Kidney (tissue), 13 donors: ENCODE measurements at regions not wholly inside any gene's neighbourhood (a gene's known extent, or its start where the extent isn't known, plus 50 kb on each side); places are given as distances from the start of the nearest gene placed in this dataset.

Experiments
- DNase-seq, 5 donors: peaks; one replicate each; pipeline ENCODE4 v3.0.0-alpha.2; 2013 to 2020
- FAIRE-seq: peaks from 2 replicates; lab custom pipeline; 2012; peaks lifted over from hg19 to GRCh38; lab: Jason Lieb, UNC
- H3K27ac ChIP-seq, 2 donors: one replicate each; pipeline ENCODE4 v1.7.0; 2013; ENCODE audit warnings: low read depth in 2 of 2, low read length in 2 of 2, inconsistent platforms in 1 of 2
- H3K27me3 ChIP-seq: one replicate; pipeline ENCODE4 v1.7.1; 2013; ENCODE audit warnings: low read length, inconsistent platforms; ENCODE audit not compliant: control insufficient read depth, insufficient read depth
- H3K36me3 ChIP-seq, 3 donors: one replicate each; pipeline versions ENCODE4 v1.7.0 to v1.7.1; 2013; ENCODE audit warnings: low read length in 3 of 3, control low read depth in 1 of 3, inconsistent platforms in 1 of 3; ENCODE audit not compliant: insufficient read depth in 3 of 3, control insufficient read depth in 2 of 3
- H3K4me1 ChIP-seq, 3 donors: one replicate each; pipeline versions ENCODE4 v1.7.0 to v1.7.1; 2013; ENCODE audit warnings: low read length in 3 of 3, inconsistent platforms in 1 of 3, low read depth in 1 of 3; ENCODE audit not compliant: control insufficient read depth in 2 of 3, insufficient read depth in 2 of 3
- H3K4me3 ChIP-seq, 3 donors: one replicate each; pipeline versions ENCODE4 v1.7.0 to v1.8.1; 2013; ENCODE audit warnings: low read length in 3 of 3, control low read depth in 1 of 3, inconsistent platforms in 1 of 3
- H3K9ac ChIP-seq, 3 donors: one replicate each; pipeline versions ENCODE4 v1.7.0 to v1.7.1; 2013; ENCODE audit warnings: low read length in 3 of 3, control low read depth in 1 of 3, inconsistent platforms in 1 of 3
- H3K9me3 ChIP-seq, 3 donors: one replicate each; pipeline versions ENCODE4 v1.7.0 to v1.7.1; 2013; ENCODE audit warnings: low read length in 3 of 3, control low read depth in 1 of 3, inconsistent platforms in 1 of 3; ENCODE audit not compliant: control insufficient read depth in 2 of 3, insufficient read depth in 1 of 3
- CTCF ChIP-seq: IDR thresholded peaks from 3 replicates; pipeline ENCODE4 v1.5.1; 2012; ENCODE audit warnings: mild to moderate bottlenecking, moderate library complexity, borderline replicate concordance; ENCODE audit not compliant: insufficient read depth; ENCODE audit errors: extremely low read depth
- intact Hi-C: fragments of 100-400 bp; cut with DNase I; formaldehyde crosslinking; loops from one replicate; pipeline ENCODE4 v1.11.1; 2022
- donor health status: control.
- donor health status: control.
- donor health status: control.
- donor health status: control.
- donor health status: control.
- donor health status: DM: yes; HTN: yes; CAD: no.
- donor health status: Normal renal cell carcinoma (clear cell type).

DNA sequence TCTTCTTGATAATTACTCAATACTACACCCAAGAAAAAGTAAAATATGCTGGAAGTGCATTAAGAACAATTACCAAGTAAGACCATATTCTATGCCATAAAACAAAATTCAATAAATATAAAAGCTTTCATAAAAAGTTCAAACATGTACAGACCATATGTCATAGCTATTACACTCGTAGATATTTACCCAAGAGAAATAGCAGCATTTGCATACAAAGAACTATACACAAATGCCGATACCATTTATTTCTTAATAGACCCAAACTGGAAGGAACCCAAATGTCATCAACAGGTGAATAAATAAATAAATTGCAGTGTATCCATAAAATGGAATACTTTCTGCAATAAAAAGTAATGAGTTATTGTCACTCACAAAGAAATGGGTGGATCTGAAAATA, 78.3 kb upstream of the SLC16A7 start:
- DNase-seq = no peak
- no peak overlapping the region for H3K4me3 ChIP-seq
- no peaks in the 10 kb centered on the region for H3K27me3 ChIP-seq
- H3K36me3 ChIP-seq = no peaks in the 10 kb centered on the region
- no peaks in the 10 kb centered on the region for H3K4me1 ChIP-seq
- FAIRE-seq = no peak
- intact Hi-C loops = no loop called here
- H3K9ac ChIP-seq = no peak overlapping the region
- no peak overlapping the region for H3K27ac ChIP-seq
- no peaks in the 10 kb centered on the region for H3K9me3 ChIP-seq
- no peak for TF ChIP-seq CTCF

DNA sequence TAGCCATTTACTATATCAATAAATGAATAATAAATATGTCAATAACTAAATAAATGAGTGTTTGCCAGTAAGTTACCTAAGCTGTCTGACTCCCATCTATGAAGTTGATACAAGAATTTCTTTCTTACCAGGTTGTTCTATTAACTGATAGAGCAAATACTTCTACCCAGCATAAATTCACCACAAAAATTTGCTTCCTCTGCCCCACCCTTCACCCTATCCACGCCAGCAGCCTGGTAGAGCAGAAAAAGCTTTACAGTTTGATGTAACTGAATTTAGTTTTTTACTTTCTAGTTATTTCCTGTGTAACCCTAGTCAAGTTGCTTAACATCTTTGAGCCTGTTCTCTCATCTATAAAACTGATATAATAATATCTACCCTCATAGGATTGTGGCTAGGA, 94.9 kb upstream of the SLC16A7 start:
- TF ChIP-seq CTCF = no peak
- Histone ChIP-seq H3K9ac (no peak overlapping the region), H3K36me3 (no peaks in the 10 kb centered on the region), H3K27ac (no peak overlapping the region), H3K9me3 (no peaks in the 10 kb centered on the region), H3K4me3 (no peak overlapping the region), H3K4me1 (no peaks in the 10 kb centered on the region), H3K27me3 (no peaks in the 10 kb centered on the region)
- FAIRE-seq (no peak), DNase-seq (no peak)
- intact Hi-C loops = no loop called here

- Histone ChIP-seq H3K27me3 (no peaks in the 10 kb centered on the region), H3K9ac (no peak overlapping the region), H3K36me3 (no peaks in the 10 kb centered on the region), H3K4me3 (no peak overlapping the region), H3K27ac (no peak overlapping the region), H3K9me3 (no peaks in the 10 kb centered on the region), H3K4me1 (no peaks in the 10 kb centered on the region)
- intact Hi-C loops = no loop called here
- no peak for TF ChIP-seq CTCF
- no peak for DNase-seq
- FAIRE-seq = no peak
These were observed 95.5 kb upstream of the SLC16A7 start for GRCh38 chr12:59500335-59500734.

GRCh38 chr12:59499774-59500173, 96.1 kb upstream of the SLC16A7 start:
- H3K4me1 ChIP-seq = no peaks in the 10 kb centered on the region
- FAIRE-seq (no peak), DNase-seq (no peak)
- H3K36me3 ChIP-seq = no peaks in the 10 kb centered on the region
- no peak overlapping the region for H3K27ac ChIP-seq
- H3K9me3 ChIP-seq = no peaks in the 10 kb centered on the region
- intact Hi-C loops = no loop called here
- TF ChIP-seq CTCF = no peak
- no peaks in the 10 kb centered on the region for H3K27me3 ChIP-seq
- no peak overlapping the region for H3K9ac ChIP-seq
- H3K4me3 ChIP-seq = no peak overlapping the region
